ENCODE measurements at regions not wholly inside any gene's neighbourhood (a gene's known extent, or its start where the extent isn't known, plus 50 kb on each side); places are given as distances from the start of the nearest gene placed in this dataset.

DNA sequence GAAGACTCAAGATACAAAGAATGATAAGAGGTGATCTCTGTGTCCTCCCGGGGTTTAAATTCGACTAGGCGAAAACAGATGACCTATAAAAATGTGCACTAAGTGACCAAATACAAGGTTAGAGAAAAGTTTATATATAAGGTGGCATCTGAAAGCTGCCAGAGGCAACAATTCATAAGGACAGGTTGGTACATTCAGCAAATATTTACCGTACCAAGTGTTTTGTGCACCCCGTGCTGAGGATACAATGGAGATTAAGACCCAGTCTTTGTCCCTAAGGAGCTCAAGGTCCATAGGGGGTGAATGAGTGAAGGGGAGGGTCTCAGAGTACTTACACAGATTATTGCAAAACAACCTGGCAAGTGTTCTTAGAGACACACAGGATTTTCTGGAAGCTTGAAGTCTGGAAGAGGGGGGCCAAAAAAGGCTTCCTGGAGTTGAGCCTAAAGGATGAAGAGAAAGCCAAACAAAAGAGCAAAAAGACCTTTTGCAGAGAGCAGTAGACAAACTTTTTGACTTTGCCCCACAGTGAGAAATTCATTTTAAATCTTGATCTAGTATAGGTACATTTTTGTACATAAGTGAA is 71.4 kb upstream of the LRIG1 start:
- TF ChIP-seq, protein P1, sequence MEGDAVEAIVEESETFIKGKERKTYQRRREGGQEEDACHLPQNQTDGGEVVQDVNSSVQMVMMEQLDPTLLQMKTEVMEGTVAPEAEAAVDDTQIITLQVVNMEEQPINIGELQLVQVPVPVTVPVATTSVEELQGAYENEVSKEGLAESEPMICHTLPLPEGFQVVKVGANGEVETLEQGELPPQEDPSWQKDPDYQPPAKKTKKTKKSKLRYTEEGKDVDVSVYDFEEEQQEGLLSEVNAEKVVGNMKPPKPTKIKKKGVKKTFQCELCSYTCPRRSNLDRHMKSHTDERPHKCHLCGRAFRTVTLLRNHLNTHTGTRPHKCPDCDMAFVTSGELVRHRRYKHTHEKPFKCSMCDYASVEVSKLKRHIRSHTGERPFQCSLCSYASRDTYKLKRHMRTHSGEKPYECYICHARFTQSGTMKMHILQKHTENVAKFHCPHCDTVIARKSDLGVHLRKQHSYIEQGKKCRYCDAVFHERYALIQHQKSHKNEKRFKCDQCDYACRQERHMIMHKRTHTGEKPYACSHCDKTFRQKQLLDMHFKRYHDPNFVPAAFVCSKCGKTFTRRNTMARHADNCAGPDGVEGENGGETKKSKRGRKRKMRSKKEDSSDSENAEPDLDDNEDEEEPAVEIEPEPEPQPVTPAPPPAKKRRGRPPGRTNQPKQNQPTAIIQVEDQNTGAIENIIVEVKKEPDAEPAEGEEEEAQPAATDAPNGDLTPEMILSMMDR (IDR thresholded peaks at IDR 0.05; ENCODE audit: extremely low read depth in 1 of 2, insufficient read depth in 1 of 2, low read depth in 1 of 2, low read length in 2 of 2): no peak
- TF ChIP-seq EZH2 (IDR thresholded peaks at IDR 0.05; ENCODE audit: borderline replicate concordance, low read depth, low read length, severe bottlenecking) (no peak), POLR2A (IDR thresholded peaks at IDR 0.05; ENCODE audit: low read depth, low read length) (no peak), JUN (IDR thresholded peaks at IDR 0.05; ENCODE audit: borderline replicate concordance, insufficient read depth, insufficient read length, low read depth) (no peak), FOS (IDR thresholded peaks at IDR 0.05; ENCODE audit: borderline replicate concordance, insufficient read depth, low read length) (no peak), POLR2AphosphoS5 (IDR thresholded peaks at IDR 0.05; ENCODE audit: insufficient read depth, low read depth, low read length) (no peak)
- TF ChIP-seq, protein P2, sequence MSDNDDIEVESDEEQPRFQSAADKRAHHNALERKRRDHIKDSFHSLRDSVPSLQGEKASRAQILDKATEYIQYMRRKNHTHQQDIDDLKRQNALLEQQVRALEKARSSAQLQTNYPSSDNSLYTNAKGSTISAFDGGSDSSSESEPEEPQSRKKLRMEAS (IDR thresholded peaks at IDR 0.05; ENCODE audit: insufficient read depth, insufficient read length): no peak

Data from endothelial cell of umbilical vein (primary cell).